ENCODE measurements at regions not wholly inside any gene's neighbourhood (a gene's known extent, or its start where the extent isn't known, plus 50 kb on each side); places are given as distances from the start of the nearest gene placed in this dataset.
"Not testable (repeated sequence)": the region's sequence is repeated elsewhere in the genome, so short reads cannot be mapped to it uniquely, and the experiment has no call there.

DNA sequence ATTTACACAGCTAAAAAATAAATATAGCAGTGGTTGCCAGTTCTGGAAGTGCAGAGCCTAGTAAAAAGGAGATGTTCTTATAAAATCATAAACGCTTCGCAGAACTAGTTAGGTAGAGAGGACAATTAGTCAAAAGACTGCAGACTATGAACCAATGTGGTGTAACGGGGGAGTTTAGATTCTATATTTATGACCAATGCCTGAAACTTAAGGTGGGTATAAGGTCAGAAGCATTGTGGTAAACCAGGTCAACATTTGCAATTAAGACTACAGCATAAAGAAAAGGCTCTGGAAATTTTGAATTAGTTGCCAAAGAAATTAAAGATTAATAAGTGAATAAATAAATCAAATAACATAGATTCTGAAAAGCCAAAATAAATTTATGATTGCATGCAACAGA, 370.4 kb downstream of the PRDM9 start:
- no peak for TF ChIP-seq POLR2A (IDR thresholded peaks at IDR 0.05)
- no peak for TF ChIP-seq CTCF (IDR thresholded peaks at IDR 0.05 in 4 of 5, conservative IDR thresholded peaks at IDR 0.05 in 1 of 5)

GRCh38 chr5:23884405-23885031, 377.1 kb downstream of the PRDM9 start:
- H3K9me3 ChIP-seq = no peaks in the 10 kb centered on the region
- H3K4me3 ChIP-seq = no peak overlapping the region
- intact Hi-C loops (cut with DNase I; ENCODE audit: low total_unique reads) = no loop called here
- DNase-seq = no peak
- H3K27me3 ChIP-seq = no peaks in the 10 kb centered on the region
- in situ Hi-C loops (cut with MboI; ENCODE audit: low sequenced_read_pairs in 4 of 4) = no loop called here
- TF ChIP-seq POLR2A (IDR thresholded peaks at IDR 0.05) (no peak), CTCF (IDR thresholded peaks at IDR 0.05 in 4 of 5, conservative IDR thresholded peaks at IDR 0.05 in 1 of 5) (no peak)
- H3K4me1 ChIP-seq = no peaks in the 10 kb centered on the region
- H3K27ac ChIP-seq = no peak overlapping the region
- ATAC-seq = no peak
- H3K36me3 ChIP-seq = no peaks in the 10 kb centered on the region

More for the DNA sequence above, 370.4 kb downstream of the PRDM9 start:
- in situ Hi-C loops (cut with MboI; ENCODE audit: low sequenced_read_pairs in 4 of 4) (no loop called here), intact Hi-C loops (cut with DNase I; ENCODE audit: low total_unique reads) (no loop called here)
- Histone ChIP-seq H3K27ac (no peak overlapping the region), H3K36me3 (no peaks in the 10 kb centered on the region), H3K27me3 (no peaks in the 10 kb centered on the region), H3K4me1 (no peaks in the 10 kb centered on the region), H3K9me3 (no peaks in the 10 kb centered on the region), H3K4me3 (no peak overlapping the region)
- DNase-seq = no peak
- ATAC-seq = no peak

- H3K36me3 ChIP-seq = no peaks in the 10 kb centered on the region
- in situ Hi-C loops (cut with MboI; ENCODE audit: low sequenced_read_pairs in 4 of 4) = no loop called here
- H3K9me3 ChIP-seq = no peaks in the 10 kb centered on the region
- H3K4me3 ChIP-seq = no peak overlapping the region
- ATAC-seq (no peak), DNase-seq (no peak)
- H3K27ac ChIP-seq = no peak overlapping the region
- intact Hi-C loops (cut with DNase I; ENCODE audit: low total_unique reads) = no loop called here
- TF ChIP-seq POLR2A (IDR thresholded peaks at IDR 0.05) = no peak
- no peak for TF ChIP-seq CTCF (IDR thresholded peaks at IDR 0.05 in 4 of 5, conservative IDR thresholded peaks at IDR 0.05 in 1 of 5)
- H3K4me1 ChIP-seq = no peaks in the 10 kb centered on the region
- H3K27me3 ChIP-seq = no peaks in the 10 kb centered on the region
These were observed 386.2 kb downstream of the PRDM9 start for GRCh38 chr5:23893561-23893960.

DNA sequence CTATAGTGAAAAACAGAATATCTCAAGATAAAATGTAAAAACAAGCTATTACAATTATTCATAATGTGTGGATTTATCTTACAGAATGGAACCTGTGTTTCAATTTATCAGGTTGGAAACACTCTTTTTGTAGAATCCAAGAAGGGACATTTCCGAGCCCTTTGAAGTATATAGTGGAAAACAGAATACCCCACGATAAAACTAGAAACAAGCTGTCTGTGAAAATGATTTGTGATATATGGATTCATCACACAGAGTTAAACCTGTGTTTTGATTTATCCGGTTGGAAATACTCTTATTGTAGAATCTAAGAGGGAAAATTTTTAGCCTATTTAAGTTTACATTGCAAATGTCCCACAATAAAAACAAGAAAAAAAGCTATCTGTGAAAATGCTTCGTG, 388.2 kb downstream of the PRDM9 start:
- H3K9me3 ChIP-seq = no peaks in the 10 kb centered on the region
- no peaks in the 10 kb centered on the region for H3K36me3 ChIP-seq
- H3K4me3 ChIP-seq = no peak overlapping the region
- in situ Hi-C loops (cut with MboI; ENCODE audit: low sequenced_read_pairs in 4 of 4) (no loop called here), intact Hi-C loops (cut with DNase I; ENCODE audit: low total_unique reads) (no loop called here)
- TF ChIP-seq CTCF (IDR thresholded peaks at IDR 0.05 in 4 of 5, conservative IDR thresholded peaks at IDR 0.05 in 1 of 5) (no peak), POLR2A (IDR thresholded peaks at IDR 0.05) (no peak)
- no peak for DNase-seq
- H3K27ac ChIP-seq = no peak overlapping the region
- no peaks in the 10 kb centered on the region for H3K27me3 ChIP-seq
- no peak for ATAC-seq
- no peaks in the 10 kb centered on the region for H3K4me1 ChIP-seq

DNA sequence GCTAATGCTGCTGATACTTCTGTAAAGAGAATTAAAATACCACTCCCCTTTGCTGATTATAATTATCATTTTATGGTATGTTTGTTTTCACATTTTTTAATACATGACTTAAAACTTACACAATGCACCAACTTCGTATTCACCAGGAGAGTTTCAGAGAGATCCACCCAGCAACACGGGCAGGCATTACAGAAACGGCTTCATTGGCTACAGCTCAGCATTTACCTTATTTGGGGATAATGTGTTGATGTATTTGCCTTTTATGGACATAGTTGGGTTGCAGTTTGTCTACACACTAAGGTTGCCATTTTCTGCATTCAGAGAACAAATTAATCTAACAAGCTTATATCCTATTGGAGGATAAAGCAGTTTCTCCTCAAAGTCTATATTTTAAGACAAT, 423.6 kb downstream of the PRDM9 start:
- ATAC-seq = no peak
- H3K36me3 ChIP-seq = no peaks in the 10 kb centered on the region
- H3K9me3 ChIP-seq = no peaks in the 10 kb centered on the region
- no peak overlapping the region for H3K4me3 ChIP-seq
- TF ChIP-seq CTCF (IDR thresholded peaks at IDR 0.05 in 4 of 5, conservative IDR thresholded peaks at IDR 0.05 in 1 of 5) (no peak), POLR2A (IDR thresholded peaks at IDR 0.05) (no peak)
- H3K4me1 ChIP-seq = no peaks in the 10 kb centered on the region
- in situ Hi-C loops (cut with MboI; ENCODE audit: low sequenced_read_pairs in 4 of 4) = no loop called here
- H3K27me3 ChIP-seq = no peaks in the 10 kb centered on the region
- intact Hi-C loops (cut with DNase I; ENCODE audit: low total_unique reads) = no loop called here
- no peak for DNase-seq
- no peak overlapping the region for H3K27ac ChIP-seq

DNA sequence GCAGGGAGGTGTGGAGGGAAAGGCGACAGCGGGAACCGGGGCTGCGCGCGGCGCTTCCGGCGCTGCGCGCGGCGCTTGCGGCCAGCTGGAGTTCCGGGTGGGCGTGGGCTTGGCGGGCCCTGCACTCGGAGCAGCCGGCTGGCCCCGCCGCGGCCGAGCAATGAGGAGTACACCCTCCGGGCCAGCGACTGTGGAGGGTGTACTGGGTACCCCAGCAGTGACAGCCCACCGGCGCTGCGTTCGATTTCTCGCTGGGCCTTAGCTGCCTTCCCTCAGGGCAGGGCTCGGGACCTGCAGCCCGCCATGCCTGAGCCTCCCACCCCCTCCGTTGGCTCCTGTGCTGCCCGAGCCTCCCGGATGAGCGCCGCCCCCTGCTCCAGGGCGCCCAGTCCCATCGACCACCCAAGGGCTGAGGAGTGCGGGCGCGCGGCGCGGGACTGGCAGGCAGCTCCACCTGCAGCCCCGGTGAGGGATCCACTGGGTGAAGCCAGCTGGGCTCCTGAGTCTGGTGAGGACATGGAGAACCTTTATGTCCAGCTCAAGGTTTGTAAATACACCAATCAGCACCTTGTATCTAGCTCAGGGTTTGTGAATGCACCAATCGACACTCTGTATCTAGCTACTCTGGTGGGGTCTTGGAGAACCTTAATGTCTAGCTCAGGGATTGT, 444.0 kb downstream of the PRDM9 start:
- H3K27me3 ChIP-seq; H3K4me1 ChIP-seq; H3K9me3 ChIP-seq; H3K27ac ChIP-seq; H3K36me3 ChIP-seq; in situ Hi-C loops (cut with MboI; ENCODE audit: low sequenced_read_pairs in 4 of 4); DNase-seq; ATAC-seq; intact Hi-C loops (cut with DNase I; ENCODE audit: low total_unique reads): not testable (repeated sequence)
- peak overlapping the region in 1 of 4 donors; percentile 5 for H3K4me3 ChIP-seq
